Smooth muscle cell (in vitro differentiated cells): ENCODE measurements at regions not wholly inside any gene's neighbourhood (a gene's known extent, or its start where the extent isn't known, plus 50 kb on each side); places are given as distances from the start of the nearest gene placed in this dataset.

ENCODE experiments used
- DNase-seq: peaks from one replicate; lab custom pipeline; 2025; ENCODE audit not compliant: unreplicated experiment; lab: John Stamatoyannopoulos, UW
- H2AFZ ChIP-seq: fragments of 200-600 bp; sonication (generic); 2 replicates; pipeline ENCODE4 v1.6.0; 2016; ENCODE audit warnings: antibody characterized with exemption, low read depth, mild to moderate bottlenecking
- H3F3A ChIP-seq: fragments of 200-600 bp; sonication (generic); 2 replicates; pipeline ENCODE4 v1.6.0; 2017; ENCODE audit warnings: antibody characterized with exemption, low read depth
- H3K27ac ChIP-seq: fragments of 200-600 bp; sonication (generic); 2 replicates; pipeline ENCODE4 v1.5.1; 2016; ENCODE audit warnings: low read depth, mild to moderate bottlenecking
- H3K27me3 ChIP-seq: fragments of 200-600 bp; sonication (generic); 2 replicates; pipeline ENCODE4 v1.6.1; 2016; ENCODE audit warnings: low read depth, mild to moderate bottlenecking
- H3K36me3 ChIP-seq: fragments of 200-600 bp; sonication (generic); 2 replicates; pipeline ENCODE4 v1.5.1; 2016; ENCODE audit warnings: low read depth
- H3K4me1 ChIP-seq: fragments of 200-600 bp; sonication (generic); 2 replicates; pipeline ENCODE4 v1.5.1; 2016; ENCODE audit warnings: low read depth
- H3K4me2 ChIP-seq: fragments of 200-600 bp; sonication (generic); 2 replicates; pipeline ENCODE4 v1.6.0; 2016; ENCODE audit warnings: mild to moderate bottlenecking
- H3K4me3 ChIP-seq: fragments of 200-600 bp; sonication (generic); 2 replicates; pipeline ENCODE4 v1.5.1; 2016; ENCODE audit warnings: mild to moderate bottlenecking
- H3K79me2 ChIP-seq: fragments of 200-600 bp; sonication (generic); 2 replicates; pipeline ENCODE4 v1.6.0; 2016; ENCODE audit warnings: low read depth, mild to moderate bottlenecking
- H3K9ac ChIP-seq: fragments of 200-600 bp; sonication (generic); 2 replicates; pipeline ENCODE4 v1.6.0; 2016; ENCODE audit warnings: low read depth
- H3K9me3 ChIP-seq: fragments of 200-600 bp; sonication (generic); replicated peaks from 2 replicates; pipeline ENCODE4 v1.5.1; 2016; ENCODE audit warnings: low read depth
- H4K20me1 ChIP-seq: fragments of 200-600 bp; sonication (generic); 2 replicates; pipeline ENCODE4 v1.6.0; 2016; ENCODE audit warnings: low read depth
- WGBS: methylation state at CpG from one replicate; pipeline ENCODE4 v1.1.7; 2016; ENCODE audit warnings: low lambda C conversion rate; 5-methylcytosine and 5-hydroxymethylcytosine counted together
- TF ChIP-seq, protein P1 (sequence below): fragments of 200-600 bp; sonication (generic); IDR thresholded peaks from 2 replicates; pipeline ENCODE4 v1.5.1; 2017; ENCODE audit warnings: borderline replicate concordance, mild to moderate bottlenecking, antibody characterized with exemption; ENCODE audit not compliant: insufficient read depth, poor library complexity, severe bottlenecking

GRCh38 chr20:48010623-48011022 lies 225.3 kb upstream of the SULF2 start:
- TF ChIP-seq, protein P1, sequence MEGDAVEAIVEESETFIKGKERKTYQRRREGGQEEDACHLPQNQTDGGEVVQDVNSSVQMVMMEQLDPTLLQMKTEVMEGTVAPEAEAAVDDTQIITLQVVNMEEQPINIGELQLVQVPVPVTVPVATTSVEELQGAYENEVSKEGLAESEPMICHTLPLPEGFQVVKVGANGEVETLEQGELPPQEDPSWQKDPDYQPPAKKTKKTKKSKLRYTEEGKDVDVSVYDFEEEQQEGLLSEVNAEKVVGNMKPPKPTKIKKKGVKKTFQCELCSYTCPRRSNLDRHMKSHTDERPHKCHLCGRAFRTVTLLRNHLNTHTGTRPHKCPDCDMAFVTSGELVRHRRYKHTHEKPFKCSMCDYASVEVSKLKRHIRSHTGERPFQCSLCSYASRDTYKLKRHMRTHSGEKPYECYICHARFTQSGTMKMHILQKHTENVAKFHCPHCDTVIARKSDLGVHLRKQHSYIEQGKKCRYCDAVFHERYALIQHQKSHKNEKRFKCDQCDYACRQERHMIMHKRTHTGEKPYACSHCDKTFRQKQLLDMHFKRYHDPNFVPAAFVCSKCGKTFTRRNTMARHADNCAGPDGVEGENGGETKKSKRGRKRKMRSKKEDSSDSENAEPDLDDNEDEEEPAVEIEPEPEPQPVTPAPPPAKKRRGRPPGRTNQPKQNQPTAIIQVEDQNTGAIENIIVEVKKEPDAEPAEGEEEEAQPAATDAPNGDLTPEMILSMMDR = no peak
- peaks cover 8% of the 10 kb centered on the region for H3K9me3 ChIP-seq
- H3K27ac ChIP-seq = no peak overlapping the region
- H3K79me2 ChIP-seq = no peaks in the 10 kb centered on the region
- H3K27me3 ChIP-seq = no peaks in the 10 kb centered on the region
- H3K36me3 ChIP-seq = no peaks in the 10 kb centered on the region
- H3K4me3 ChIP-seq = no peak overlapping the region
- H3K9ac ChIP-seq = no peak overlapping the region
- no peak overlapping the region for H3K4me2 ChIP-seq
- 86% methylated on average over 3 of the region's 3 CpGs for WGBS
- no peaks in the 10 kb centered on the region for H4K20me1 ChIP-seq
- peaks cover 7% of the 10 kb centered on the region for H3K4me1 ChIP-seq
- H2AFZ ChIP-seq = no peak overlapping the region
- H3F3A ChIP-seq = peaks cover 7% of the 10 kb centered on the region
- DNase-seq = no peak

- TF ChIP-seq, protein P1 = no peak
- Histone ChIP-seq H3K79me2 (no peaks in the 10 kb centered on the region), H3K36me3 (no peaks in the 10 kb centered on the region), H3K27me3 (no peaks in the 10 kb centered on the region), H2AFZ (no peak overlapping the region), H3K9ac (no peak overlapping the region), H3K9me3 (peaks cover 8% of the 10 kb centered on the region), H3F3A (no peaks in the 10 kb centered on the region), H4K20me1 (no peaks in the 10 kb centered on the region), H3K4me2 (peak overlapping the region; percentile 3), H3K4me3 (no peak overlapping the region), H3K4me1 (no peaks in the 10 kb centered on the region), H3K27ac (peak overlapping the region; percentile 7)
- no peak for DNase-seq
- 26% methylated on average over 2 of the region's 2 CpGs for WGBS
Observed at GRCh38 chr20:48008850-48009515, 223.7 kb upstream of the SULF2 start.

DNA sequence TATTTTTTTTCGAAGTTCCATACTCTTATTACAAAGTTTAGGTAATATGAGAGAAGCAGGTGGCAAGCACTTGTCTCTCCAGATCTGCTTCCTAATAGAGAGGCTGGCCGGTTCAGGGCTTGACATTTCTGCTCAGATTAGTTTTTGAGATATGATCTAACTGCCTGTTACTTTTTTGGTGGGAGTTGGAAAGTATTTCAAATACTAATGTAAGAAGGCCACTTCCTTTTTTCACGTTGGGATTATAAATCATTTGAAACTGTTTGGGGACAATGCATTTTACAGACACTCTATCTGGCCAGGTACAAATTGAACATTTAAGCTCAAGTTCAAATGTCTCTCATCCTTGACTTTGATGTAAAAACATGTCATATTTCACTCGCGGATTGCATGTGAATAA lies 222.1 kb upstream of the SULF2 start:
- Histone ChIP-seq H3F3A (no peaks in the 10 kb centered on the region), H3K9ac (no peak overlapping the region), H3K79me2 (no peaks in the 10 kb centered on the region), H3K4me2 (no peak overlapping the region), H3K9me3 (peaks cover 8% of the 10 kb centered on the region), H4K20me1 (no peaks in the 10 kb centered on the region), H3K27me3 (no peaks in the 10 kb centered on the region), H3K36me3 (no peaks in the 10 kb centered on the region), H3K4me1 (no peaks in the 10 kb centered on the region), H3K4me3 (no peak overlapping the region), H2AFZ (no peak overlapping the region), H3K27ac (no peak overlapping the region)
- DNase-seq = no peak
- TF ChIP-seq, protein P1 = no peak
- WGBS = 90% methylated on average over 5 of the region's 5 CpGs

GRCh38 chr20:48006036-48006833 lies 221.0 kb upstream of the SULF2 start:
- Histone ChIP-seq H3K27ac (no peak overlapping the region), H3K27me3 (no peaks in the 10 kb centered on the region), H2AFZ (no peak overlapping the region), H3K4me2 (no peak overlapping the region), H3K36me3 (no peaks in the 10 kb centered on the region), H3K9me3 (no peaks in the 10 kb centered on the region), H3K4me3 (no peak overlapping the region), H3K79me2 (no peaks in the 10 kb centered on the region), H3K9ac (no peak overlapping the region), H3K4me1 (no peaks in the 10 kb centered on the region), H4K20me1 (no peaks in the 10 kb centered on the region), H3F3A (no peaks in the 10 kb centered on the region)
- DNase-seq = no peak
- TF ChIP-seq, protein P1 = no peak
- WGBS = 68% methylated on average over 14 of the region's 14 CpGs
